ENCODE measurements at regions not wholly inside any gene's neighbourhood (a gene's known extent, or its start where the extent isn't known, plus 50 kb on each side); places are given as distances from the start of the nearest gene placed in this dataset.
"Not testable (repeated sequence)": the region's sequence is repeated elsewhere in the genome, so short reads cannot be mapped to it uniquely, and the experiment has no call there.

DNA sequence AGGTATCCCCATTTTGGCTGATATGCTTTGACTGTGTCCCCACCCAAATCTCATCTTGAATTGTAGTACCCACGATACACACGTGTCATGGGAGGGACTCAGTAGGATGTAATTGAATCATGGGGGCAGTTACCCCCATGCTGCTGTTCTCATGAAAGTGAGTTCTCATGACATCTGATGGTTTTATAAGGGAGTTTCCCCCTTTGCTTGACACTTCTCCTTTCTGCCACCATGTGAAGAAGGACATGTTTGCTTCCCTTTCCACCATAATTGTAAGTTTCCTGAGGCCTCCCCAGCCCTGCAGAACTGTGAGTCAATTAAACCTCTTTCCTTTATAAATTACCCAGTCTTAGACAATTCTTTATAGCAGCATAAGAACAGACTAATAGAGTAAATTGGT is 75.0 kb upstream of the KCTD1 start:
- TF ChIP-seq, protein P1, sequence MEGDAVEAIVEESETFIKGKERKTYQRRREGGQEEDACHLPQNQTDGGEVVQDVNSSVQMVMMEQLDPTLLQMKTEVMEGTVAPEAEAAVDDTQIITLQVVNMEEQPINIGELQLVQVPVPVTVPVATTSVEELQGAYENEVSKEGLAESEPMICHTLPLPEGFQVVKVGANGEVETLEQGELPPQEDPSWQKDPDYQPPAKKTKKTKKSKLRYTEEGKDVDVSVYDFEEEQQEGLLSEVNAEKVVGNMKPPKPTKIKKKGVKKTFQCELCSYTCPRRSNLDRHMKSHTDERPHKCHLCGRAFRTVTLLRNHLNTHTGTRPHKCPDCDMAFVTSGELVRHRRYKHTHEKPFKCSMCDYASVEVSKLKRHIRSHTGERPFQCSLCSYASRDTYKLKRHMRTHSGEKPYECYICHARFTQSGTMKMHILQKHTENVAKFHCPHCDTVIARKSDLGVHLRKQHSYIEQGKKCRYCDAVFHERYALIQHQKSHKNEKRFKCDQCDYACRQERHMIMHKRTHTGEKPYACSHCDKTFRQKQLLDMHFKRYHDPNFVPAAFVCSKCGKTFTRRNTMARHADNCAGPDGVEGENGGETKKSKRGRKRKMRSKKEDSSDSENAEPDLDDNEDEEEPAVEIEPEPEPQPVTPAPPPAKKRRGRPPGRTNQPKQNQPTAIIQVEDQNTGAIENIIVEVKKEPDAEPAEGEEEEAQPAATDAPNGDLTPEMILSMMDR (IDR thresholded peaks at IDR 0.05; ENCODE audit: low read depth, low read length, poor library complexity, severe bottlenecking): not testable (repeated sequence)
- not testable (repeated sequence) for TF ChIP-seq EZH2phosphoT487 (IDR thresholded peaks at IDR 0.05; ENCODE audit: borderline replicate concordance, low read length)
